VCaP (cell line): ENCODE measurements at regions not wholly inside any gene's neighbourhood (a gene's known extent, or its start where the extent isn't known, plus 50 kb on each side); places are given as distances from the start of the nearest gene placed in this dataset.

Source experiments
- H3K27ac ChIP-seq: fragments of 450-650 bp; 2 replicates; pipeline ENCODE4 v1.5.1; 2017
- CTCF ChIP-seq: fragments of 450-650 bp; conservative IDR thresholded peaks from 2 replicates; pipeline ENCODE4 v1.5.1; 2017; ENCODE audit warnings: mild to moderate bottlenecking, moderate library complexity

DNA sequence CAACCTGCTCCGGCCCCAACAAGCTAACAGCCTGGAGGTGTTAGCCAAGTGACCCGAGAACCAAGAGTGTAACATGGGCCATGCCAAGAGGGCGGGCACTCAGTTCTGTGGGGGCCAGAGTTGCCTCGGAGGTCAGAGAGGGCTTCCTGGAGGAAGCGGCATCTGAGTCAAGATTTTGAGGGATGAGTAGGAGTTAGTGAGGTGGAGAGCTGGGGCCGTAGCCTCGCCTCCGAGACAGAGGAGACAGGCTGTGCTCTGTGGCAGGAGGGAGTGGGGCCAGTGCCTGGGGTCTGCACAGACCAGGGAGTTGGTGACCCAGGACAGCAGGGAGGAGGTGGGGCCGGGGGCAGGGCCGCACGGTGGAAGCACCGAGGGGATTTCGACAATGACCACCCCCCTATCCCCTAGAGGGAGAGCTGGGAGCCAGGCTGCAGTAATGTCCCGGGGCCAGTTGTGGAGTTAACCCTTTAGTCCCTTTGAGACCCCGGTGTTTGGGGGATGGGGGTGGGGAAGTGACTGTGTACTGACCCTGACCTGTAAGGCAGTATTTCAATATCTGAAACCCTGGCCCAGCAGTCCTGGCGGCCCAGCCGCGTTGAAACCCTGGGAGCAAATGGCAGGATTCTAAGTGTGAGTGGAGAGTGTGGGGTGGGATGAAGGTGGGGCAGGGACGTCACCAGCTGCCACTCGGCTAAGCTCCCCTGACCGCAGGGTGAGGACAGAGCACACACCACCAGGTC lies 148.7 kb upstream of the COL5A1 start:
- no peak for TF ChIP-seq CTCF
- no peak overlapping the region for H3K27ac ChIP-seq

- TF ChIP-seq CTCF = no peak
- no peak overlapping the region for H3K27ac ChIP-seq
Observed at GRCh38 chr9:134493461-134494272, 147.9 kb upstream of the COL5A1 start.

DNA sequence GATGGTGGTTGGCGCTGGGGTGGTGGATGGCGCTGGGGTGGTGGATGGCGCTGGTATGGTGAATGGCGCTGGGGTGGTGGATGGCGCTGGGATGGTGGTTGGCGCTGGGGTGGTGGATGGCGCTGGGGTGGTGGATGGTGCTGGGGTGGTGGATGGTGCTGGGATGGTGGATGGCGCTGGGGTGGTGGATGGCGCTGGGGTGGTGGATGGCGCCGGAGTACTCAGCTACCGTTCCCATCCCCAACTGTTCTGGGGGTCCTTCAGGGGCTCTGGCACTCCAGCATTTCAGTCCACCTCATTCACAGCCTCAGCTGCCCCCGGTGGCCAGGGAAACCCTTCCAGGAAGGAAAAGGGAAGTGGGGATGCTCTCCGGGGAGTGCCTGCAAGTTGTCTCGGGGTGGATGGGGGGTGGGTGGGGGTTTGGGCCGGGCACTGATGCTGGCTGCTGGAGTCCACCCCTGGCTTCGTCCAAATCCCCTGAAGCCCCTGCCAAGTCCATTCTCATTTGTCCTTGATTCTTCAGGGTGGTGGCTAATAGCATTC lies 147.3 kb upstream of the COL5A1 start:
- TF ChIP-seq CTCF = no peak
- no peak overlapping the region for H3K27ac ChIP-seq

- no peak for TF ChIP-seq CTCF
- no peak overlapping the region for H3K27ac ChIP-seq
Observed at GRCh38 chr9:134494905-134495304, 146.7 kb upstream of the COL5A1 start.

GRCh38 chr9:134495881-134496412 lies 145.7 kb upstream of the COL5A1 start:
- no peak overlapping the region for H3K27ac ChIP-seq
- no peak for TF ChIP-seq CTCF

DNA sequence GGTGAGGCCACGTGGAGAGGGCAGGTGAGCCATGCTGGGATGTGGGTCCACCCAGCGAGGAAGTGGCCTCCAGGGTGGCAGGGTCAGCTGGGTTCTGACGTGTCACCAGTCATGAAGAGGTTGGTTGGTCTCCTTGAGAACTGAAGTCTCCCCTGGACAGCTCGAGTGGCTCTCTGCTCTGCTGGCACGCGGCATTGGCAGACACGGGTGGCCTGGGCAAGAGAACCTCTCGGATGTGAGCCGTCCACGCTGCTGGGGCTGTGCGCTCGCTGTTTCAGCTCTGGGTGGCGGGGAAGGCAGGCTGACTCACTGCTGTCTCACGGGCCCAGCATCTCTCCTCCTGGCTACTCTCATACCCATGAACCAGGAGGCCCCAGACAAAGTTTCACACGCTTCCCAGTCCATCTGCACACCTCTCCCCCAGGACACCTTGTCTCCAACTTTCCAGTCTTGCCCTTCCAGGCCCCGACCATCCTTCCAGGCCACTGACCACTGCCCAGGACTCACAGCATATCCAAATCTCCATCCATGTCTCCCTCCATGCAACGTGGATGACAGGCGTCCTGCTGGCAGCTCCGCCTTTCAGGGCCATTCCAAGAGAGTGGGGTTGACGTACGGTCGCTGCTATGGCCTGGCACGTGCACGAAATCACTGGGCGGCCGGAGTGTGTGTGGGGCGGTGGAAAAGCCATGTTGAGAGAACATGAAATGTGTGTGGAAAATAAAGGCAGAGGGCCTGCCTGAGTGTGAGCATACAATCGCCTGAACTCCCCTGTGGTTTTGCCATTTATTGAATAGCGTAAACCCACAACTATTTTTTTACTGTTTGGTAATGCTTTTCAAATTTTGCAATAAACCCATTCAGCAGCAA lies 145.0 kb upstream of the COL5A1 start:
- no peak for TF ChIP-seq CTCF
- H3K27ac ChIP-seq = no peak overlapping the region
